ENCODE measurements at regions not wholly inside any gene's neighbourhood (a gene's known extent, or its start where the extent isn't known, plus 50 kb on each side); places are given as distances from the start of the nearest gene placed in this dataset.
A peak's percentile ranks its signal among the peaks of the same experiment; 100 is the strongest.

GRCh38 chr9:127553793-127554192, 58.3 kb upstream of the STXBP1 start:
- Mint-ChIP-seq H3K36me3 (ENCODE audit: low read depth) (no peaks in the 10 kb centered on the region), H3K27ac (no peak overlapping the region), H3K4me1 (peaks cover 54% of the 10 kb centered on the region), H3K4me3 (no peak overlapping the region), H3K9me3 (no peaks in the 10 kb centered on the region), H3K27me3 (ENCODE audit: low read depth, poor library complexity) (no peaks in the 10 kb centered on the region)
- TF ChIP-seq, protein P1, sequence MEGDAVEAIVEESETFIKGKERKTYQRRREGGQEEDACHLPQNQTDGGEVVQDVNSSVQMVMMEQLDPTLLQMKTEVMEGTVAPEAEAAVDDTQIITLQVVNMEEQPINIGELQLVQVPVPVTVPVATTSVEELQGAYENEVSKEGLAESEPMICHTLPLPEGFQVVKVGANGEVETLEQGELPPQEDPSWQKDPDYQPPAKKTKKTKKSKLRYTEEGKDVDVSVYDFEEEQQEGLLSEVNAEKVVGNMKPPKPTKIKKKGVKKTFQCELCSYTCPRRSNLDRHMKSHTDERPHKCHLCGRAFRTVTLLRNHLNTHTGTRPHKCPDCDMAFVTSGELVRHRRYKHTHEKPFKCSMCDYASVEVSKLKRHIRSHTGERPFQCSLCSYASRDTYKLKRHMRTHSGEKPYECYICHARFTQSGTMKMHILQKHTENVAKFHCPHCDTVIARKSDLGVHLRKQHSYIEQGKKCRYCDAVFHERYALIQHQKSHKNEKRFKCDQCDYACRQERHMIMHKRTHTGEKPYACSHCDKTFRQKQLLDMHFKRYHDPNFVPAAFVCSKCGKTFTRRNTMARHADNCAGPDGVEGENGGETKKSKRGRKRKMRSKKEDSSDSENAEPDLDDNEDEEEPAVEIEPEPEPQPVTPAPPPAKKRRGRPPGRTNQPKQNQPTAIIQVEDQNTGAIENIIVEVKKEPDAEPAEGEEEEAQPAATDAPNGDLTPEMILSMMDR (IDR thresholded peaks at IDR 0.05) = no peak
- no peak for DNase-seq

GRCh38 chr9:127554966-127555839, 56.9 kb upstream of the STXBP1 start:
- H3K4me1 Mint-ChIP-seq = peaks cover 57% of the 10 kb centered on the region
- no peaks in the 10 kb centered on the region for H3K36me3 Mint-ChIP-seq (ENCODE audit: low read depth)
- DNase-seq = no peak
- H3K9me3 Mint-ChIP-seq = no peaks in the 10 kb centered on the region
- peak overlapping the region; percentile 39 for H3K27ac Mint-ChIP-seq
- peaks cover under 1% of the 10 kb centered on the region for H3K27me3 Mint-ChIP-seq (ENCODE audit: low read depth, poor library complexity)
- TF ChIP-seq, protein P1 (IDR thresholded peaks at IDR 0.05) = no peak
- H3K4me3 Mint-ChIP-seq = no peak overlapping the region

DNA sequence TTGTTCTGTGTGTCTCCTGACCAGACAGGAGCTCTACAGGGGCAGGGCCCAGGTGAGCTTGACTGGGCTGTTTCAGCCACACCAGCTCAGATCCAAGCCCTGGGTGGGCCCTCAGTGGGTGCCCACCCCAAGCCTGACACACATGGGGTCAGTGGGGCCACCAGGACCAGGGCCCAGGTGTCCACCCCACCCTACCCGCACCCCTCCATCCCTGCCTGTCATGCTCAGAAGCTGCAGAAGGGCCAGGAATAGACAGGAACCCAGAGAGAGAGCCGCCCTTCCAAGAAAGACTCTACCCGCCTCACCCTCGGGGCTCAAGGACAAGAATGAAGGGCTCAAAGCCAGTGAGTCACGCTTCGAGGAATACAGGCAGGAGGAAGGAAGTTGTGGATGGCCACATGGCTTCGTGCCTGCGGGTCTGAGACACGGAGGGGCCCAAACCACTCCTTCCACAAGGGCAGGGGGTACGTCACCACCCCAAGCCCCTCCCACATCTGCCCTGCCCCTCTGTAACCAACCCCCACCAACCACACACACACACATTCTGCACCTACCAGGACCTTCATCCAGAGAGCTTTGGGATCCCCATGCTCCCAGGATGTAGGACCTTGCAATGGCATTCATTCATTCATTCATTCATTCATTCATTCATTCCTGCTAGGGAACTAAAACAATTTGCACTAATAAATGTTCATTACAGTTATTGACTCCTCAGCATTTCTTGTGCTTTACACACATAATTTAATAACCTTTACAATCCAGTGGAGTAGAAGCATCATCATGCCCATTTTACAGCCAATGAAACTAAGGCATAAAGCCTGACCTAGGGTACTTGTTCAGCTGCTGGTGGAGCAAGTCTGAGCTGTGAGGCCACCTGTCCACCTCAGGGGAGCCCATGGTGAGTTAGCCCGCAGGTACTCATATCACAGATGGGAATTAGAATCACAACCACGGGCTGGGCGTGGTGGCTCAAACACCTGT, 55.9 kb upstream of the STXBP1 start:
- Mint-ChIP-seq H3K4me1 (peaks cover 63% of the 10 kb centered on the region), H3K9me3 (no peaks in the 10 kb centered on the region), H3K4me3 (peak overlapping the region; percentile 42), H3K27ac (peak overlapping the region; percentile 66), H3K36me3 (ENCODE audit: low read depth) (no peaks in the 10 kb centered on the region), H3K27me3 (ENCODE audit: low read depth, poor library complexity) (peaks cover 3% of the 10 kb centered on the region)
- no peak for DNase-seq
- TF ChIP-seq, protein P1 (IDR thresholded peaks at IDR 0.05) = no peak

- H3K27ac Mint-ChIP-seq = peak overlapping the region; percentile 97
- peak overlapping the region; percentile 15 for H3K4me3 Mint-ChIP-seq
- no peak for DNase-seq
- peaks cover 70% of the 10 kb centered on the region for H3K4me1 Mint-ChIP-seq
- peaks cover 3% of the 10 kb centered on the region for H3K27me3 Mint-ChIP-seq (ENCODE audit: low read depth, poor library complexity)
- no peaks in the 10 kb centered on the region for H3K36me3 Mint-ChIP-seq (ENCODE audit: low read depth)
- TF ChIP-seq, protein P1 (IDR thresholded peaks at IDR 0.05) = no peak
- H3K9me3 Mint-ChIP-seq = no peaks in the 10 kb centered on the region
Measured at GRCh38 chr9:127556871-127557270, 55.2 kb upstream of the STXBP1 start.

DNA sequence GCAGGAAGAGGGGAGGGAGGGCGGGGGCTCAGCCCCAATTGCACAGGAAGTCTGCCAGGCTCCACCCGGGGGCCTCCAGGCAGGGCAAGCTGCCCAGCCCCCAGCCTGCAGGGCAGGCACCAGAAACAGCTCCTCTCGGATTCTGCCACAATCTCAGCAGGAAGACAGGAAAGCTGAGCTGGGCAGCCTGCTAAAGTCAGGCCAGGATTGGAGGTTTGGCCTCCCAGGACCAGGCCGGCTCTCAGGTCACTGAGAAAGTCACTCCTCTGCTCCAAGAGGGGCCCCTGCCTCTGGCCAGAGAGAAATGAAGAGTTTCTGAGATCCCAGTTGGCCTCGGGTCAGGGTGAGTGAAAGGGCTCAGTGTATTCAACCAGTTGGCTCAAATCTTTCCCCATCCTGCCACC, 54.6 kb upstream of the STXBP1 start:
- TF ChIP-seq, protein P1 (IDR thresholded peaks at IDR 0.05) = no peak
- Mint-ChIP-seq H3K4me1 (peaks cover 76% of the 10 kb centered on the region), H3K36me3 (ENCODE audit: low read depth) (no peaks in the 10 kb centered on the region), H3K4me3 (no peak overlapping the region), H3K9me3 (no peaks in the 10 kb centered on the region), H3K27me3 (ENCODE audit: low read depth, poor library complexity) (peaks cover 3% of the 10 kb centered on the region), H3K27ac (peak overlapping the region; percentile 95)
- peak; percentile 36 for DNase-seq

Measured in nephron progenitor cell (in vitro differentiated cells).